Fibroblast of mammary gland (primary cell): ENCODE measurements at regions not wholly inside any gene's neighbourhood (a gene's known extent, or its start where the extent isn't known, plus 50 kb on each side); places are given as distances from the start of the nearest gene placed in this dataset.
A peak's percentile ranks its signal among the peaks of the same experiment; 100 is the strongest.

Source experiments
- DNase-seq: peaks from one replicate; pipeline ENCODE4 v3.0.0-alpha.2; 2010; ENCODE audit warnings: low read depth
- H3K4me3 ChIP-seq: 2 replicates; pipeline ENCODE4 v1.5.1; 2011; ENCODE audit warnings: low read depth, mild to moderate bottlenecking, low read length, moderate library complexity; ENCODE audit not compliant: control insufficient read depth
- TF ChIP-seq, protein P1 (sequence below): conservative IDR thresholded peaks from 2 replicates; pipeline ENCODE4 v1.5.1; 2011; ENCODE audit warnings: low read depth, low read length, inconsistent platforms; ENCODE audit not compliant: control insufficient read depth, insufficient read depth

GRCh38 chr4:123613586-123614344 is 217.2 kb downstream of the SPRY1 start:
- DNase-seq, result no peak
- TF ChIP-seq, protein P1, sequence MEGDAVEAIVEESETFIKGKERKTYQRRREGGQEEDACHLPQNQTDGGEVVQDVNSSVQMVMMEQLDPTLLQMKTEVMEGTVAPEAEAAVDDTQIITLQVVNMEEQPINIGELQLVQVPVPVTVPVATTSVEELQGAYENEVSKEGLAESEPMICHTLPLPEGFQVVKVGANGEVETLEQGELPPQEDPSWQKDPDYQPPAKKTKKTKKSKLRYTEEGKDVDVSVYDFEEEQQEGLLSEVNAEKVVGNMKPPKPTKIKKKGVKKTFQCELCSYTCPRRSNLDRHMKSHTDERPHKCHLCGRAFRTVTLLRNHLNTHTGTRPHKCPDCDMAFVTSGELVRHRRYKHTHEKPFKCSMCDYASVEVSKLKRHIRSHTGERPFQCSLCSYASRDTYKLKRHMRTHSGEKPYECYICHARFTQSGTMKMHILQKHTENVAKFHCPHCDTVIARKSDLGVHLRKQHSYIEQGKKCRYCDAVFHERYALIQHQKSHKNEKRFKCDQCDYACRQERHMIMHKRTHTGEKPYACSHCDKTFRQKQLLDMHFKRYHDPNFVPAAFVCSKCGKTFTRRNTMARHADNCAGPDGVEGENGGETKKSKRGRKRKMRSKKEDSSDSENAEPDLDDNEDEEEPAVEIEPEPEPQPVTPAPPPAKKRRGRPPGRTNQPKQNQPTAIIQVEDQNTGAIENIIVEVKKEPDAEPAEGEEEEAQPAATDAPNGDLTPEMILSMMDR, result no peak
- H3K4me3 ChIP-seq, result no peak overlapping the region

DNA sequence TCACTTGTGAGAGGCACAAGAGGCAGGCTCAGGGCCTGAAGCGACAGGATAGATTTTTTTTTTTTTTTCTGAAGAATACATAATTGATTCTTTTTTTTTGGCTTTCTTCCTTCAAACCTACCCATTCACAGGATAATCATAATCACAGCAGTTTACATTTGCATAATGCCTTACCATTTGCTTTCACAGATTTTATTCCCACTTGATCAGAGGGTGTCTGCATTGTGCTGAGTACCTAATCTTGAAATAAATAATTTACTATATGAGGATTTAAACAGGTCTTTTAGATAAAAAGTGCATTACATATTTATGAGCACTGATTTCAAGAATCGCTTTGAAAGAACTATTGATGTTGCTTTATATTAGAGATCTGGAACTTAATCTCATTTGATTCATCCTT is 219.3 kb downstream of the SPRY1 start:
- TF ChIP-seq, protein P1, result no peak
- DNase-seq, result no peak
- H3K4me3 ChIP-seq, result no peak overlapping the region

DNA sequence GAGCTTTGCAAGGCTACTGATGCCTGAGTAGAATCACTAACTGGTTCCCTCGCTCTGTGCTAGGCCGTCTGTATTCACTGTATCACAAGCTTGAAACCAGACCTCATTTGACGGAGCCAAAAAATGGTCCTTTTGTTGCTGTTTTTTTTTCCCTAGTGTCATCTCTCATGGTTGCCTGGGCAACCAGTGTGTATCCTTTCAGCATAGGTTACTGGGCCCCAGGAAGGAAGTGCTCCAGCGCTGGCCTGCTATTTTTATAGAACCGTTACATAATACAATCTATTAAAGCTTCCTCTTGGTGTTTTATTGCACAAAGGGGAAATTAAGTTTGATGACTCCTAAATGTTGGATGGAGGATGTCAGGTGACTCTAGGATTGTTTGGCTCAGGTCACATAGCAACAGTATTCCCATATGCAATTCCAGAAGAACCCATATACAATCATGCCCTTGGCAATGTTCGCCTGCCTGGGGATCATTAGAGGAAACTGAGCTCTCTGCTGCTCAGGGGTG is 220.4 kb downstream of the SPRY1 start:
- H3K4me3 ChIP-seq, result no peak overlapping the region
- DNase-seq, result peak; percentile 34
- TF ChIP-seq, protein P1, result no peak

- H3K4me3 ChIP-seq, result no peak overlapping the region
- TF ChIP-seq, protein P1, result no peak
- no peak for DNase-seq
These were observed 221.2 kb downstream of the SPRY1 start for GRCh38 chr4:123617791-123618190.

DNA sequence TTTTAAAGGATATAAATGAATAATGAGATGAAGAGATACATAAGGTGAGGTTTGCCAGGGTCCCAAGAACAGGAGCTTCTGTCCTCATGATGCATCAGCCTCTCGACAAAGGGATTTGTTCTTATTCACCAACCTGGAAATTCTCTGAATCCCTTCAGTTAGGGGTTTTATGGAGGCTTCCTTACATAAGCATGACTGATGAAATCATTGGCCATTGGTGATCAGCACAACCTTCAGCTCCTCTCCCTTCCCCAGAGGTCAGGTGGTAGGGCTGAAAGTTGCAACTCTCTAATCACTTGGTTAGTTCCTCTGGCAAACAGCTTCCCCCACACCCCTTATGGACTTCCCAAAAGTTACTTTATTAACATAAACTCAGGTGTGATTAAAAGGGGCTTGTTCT is 222.0 kb downstream of the SPRY1 start:
- DNase-seq, result no peak
- TF ChIP-seq, protein P1, result no peak
- H3K4me3 ChIP-seq, result no peak overlapping the region

GRCh38 chr4:123619326-123619725 is 222.7 kb downstream of the SPRY1 start:
- H3K4me3 ChIP-seq, result no peak overlapping the region
- TF ChIP-seq, protein P1, result no peak
- no peak for DNase-seq
